ENCODE measurements at regions not wholly inside any gene's neighbourhood (a gene's known extent, or its start where the extent isn't known, plus 50 kb on each side); places are given as distances from the start of the nearest gene placed in this dataset.

DNA sequence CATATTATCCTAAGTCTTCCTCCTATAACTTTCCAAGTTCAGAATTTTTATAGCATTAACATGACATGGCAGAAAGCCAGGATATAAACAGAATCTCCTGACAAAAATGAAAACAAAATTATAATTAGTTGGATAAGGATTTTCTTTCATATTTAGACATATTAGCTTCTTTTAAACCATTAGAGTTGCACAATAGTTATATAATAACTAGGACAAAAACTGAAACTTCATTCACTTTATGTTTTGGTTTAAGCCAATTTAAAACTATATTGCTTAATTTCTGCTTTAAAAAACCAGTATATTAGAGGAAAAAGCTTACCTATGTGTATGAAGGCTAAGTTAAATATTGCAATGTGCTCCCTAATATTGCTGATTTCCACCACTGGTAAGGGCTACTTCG is 254.8 kb downstream of the GPD2 start:
- H3K9me3 ChIP-seq (ENCODE audit: control insufficient read depth, low read length), result no peaks in the 10 kb centered on the region
- no peaks in the 10 kb centered on the region for H3K4me1 ChIP-seq (ENCODE audit: control insufficient read depth, insufficient read depth, low read length)
- WGBS, 2 experiments, result 100% methylated on average over 1 of the region's 1 CpG
- no peak overlapping the region for H3K4me3 ChIP-seq (ENCODE audit: insufficient read depth, low read depth, low read length)
- no peaks in the 10 kb centered on the region for H3K27me3 ChIP-seq (ENCODE audit: control insufficient read depth, insufficient read depth, low read length, poor library complexity, severe bottlenecking)
- no peak overlapping the region for H3K27ac ChIP-seq (ENCODE audit: insufficient read depth, low read depth, low read length, poor library complexity, severe bottlenecking)
- H3K36me3 ChIP-seq (ENCODE audit: control insufficient read depth, insufficient read depth, low read length), result no peaks in the 10 kb centered on the region

- Histone ChIP-seq H3K9me3 (ENCODE audit: control insufficient read depth, low read length) (no peaks in the 10 kb centered on the region), H3K4me3 (ENCODE audit: insufficient read depth, low read depth, low read length) (no peak overlapping the region), H3K36me3 (ENCODE audit: control insufficient read depth, insufficient read depth, low read length) (no peaks in the 10 kb centered on the region), H3K4me1 (ENCODE audit: control insufficient read depth, insufficient read depth, low read length) (no peaks in the 10 kb centered on the region), H3K27me3 (ENCODE audit: control insufficient read depth, insufficient read depth, low read length, poor library complexity, severe bottlenecking) (no peaks in the 10 kb centered on the region), H3K27ac (ENCODE audit: insufficient read depth, low read depth, low read length, poor library complexity, severe bottlenecking) (no peak overlapping the region)
- WGBS, 2 experiments, result 97% methylated on average over 3 to 4 of the region's 4 CpGs
Observed at GRCh38 chr2:156695020-156695419, 258.8 kb downstream of the GPD2 start.

- WGBS, 2 experiments, result 84 to 86% methylated on average over 2 of the region's 2 CpGs
- no peak overlapping the region for H3K4me3 ChIP-seq (ENCODE audit: insufficient read depth, low read depth, low read length)
- no peaks in the 10 kb centered on the region for H3K36me3 ChIP-seq (ENCODE audit: control insufficient read depth, insufficient read depth, low read length)
- no peaks in the 10 kb centered on the region for H3K27me3 ChIP-seq (ENCODE audit: control insufficient read depth, insufficient read depth, low read length, poor library complexity, severe bottlenecking)
- no peaks in the 10 kb centered on the region for H3K4me1 ChIP-seq (ENCODE audit: control insufficient read depth, insufficient read depth, low read length)
- no peaks in the 10 kb centered on the region for H3K9me3 ChIP-seq (ENCODE audit: control insufficient read depth, low read length)
- H3K27ac ChIP-seq (ENCODE audit: insufficient read depth, low read depth, low read length, poor library complexity, severe bottlenecking), result no peak overlapping the region
Observed at GRCh38 chr2:156695595-156695994, 259.4 kb downstream of the GPD2 start.

- no peaks in the 10 kb centered on the region for H3K4me1 ChIP-seq (ENCODE audit: control insufficient read depth, insufficient read depth, low read length)
- H3K9me3 ChIP-seq (ENCODE audit: control insufficient read depth, low read length), result no peaks in the 10 kb centered on the region
- 93 to 94% methylated on average over 4 of the region's 4 CpGs for WGBS, 2 experiments
- no peaks in the 10 kb centered on the region for H3K27me3 ChIP-seq (ENCODE audit: control insufficient read depth, insufficient read depth, low read length, poor library complexity, severe bottlenecking)
- no peaks in the 10 kb centered on the region for H3K36me3 ChIP-seq (ENCODE audit: control insufficient read depth, insufficient read depth, low read length)
- no peak overlapping the region for H3K27ac ChIP-seq (ENCODE audit: insufficient read depth, low read depth, low read length, poor library complexity, severe bottlenecking)
- no peak overlapping the region for H3K4me3 ChIP-seq (ENCODE audit: insufficient read depth, low read depth, low read length)
Observed at GRCh38 chr2:156697906-156698305, 261.7 kb downstream of the GPD2 start.

- Histone ChIP-seq H3K4me1 (ENCODE audit: control insufficient read depth, insufficient read depth, low read length) (no peaks in the 10 kb centered on the region), H3K4me3 (ENCODE audit: insufficient read depth, low read depth, low read length) (no peak overlapping the region)
- 85 to 88% methylated on average over 8 of the region's 8 CpGs for WGBS, 2 experiments
Observed at GRCh38 chr2:156700681-156701080, 264.5 kb downstream of the GPD2 start.

GRCh38 chr2:156702541-156702940 is 266.4 kb downstream of the GPD2 start:
- H3K27me3 ChIP-seq (ENCODE audit: control insufficient read depth, insufficient read depth, low read length, poor library complexity, severe bottlenecking), result no peaks in the 10 kb centered on the region
- no peak overlapping the region for H3K27ac ChIP-seq (ENCODE audit: insufficient read depth, low read depth, low read length, poor library complexity, severe bottlenecking)
- WGBS, 2 experiments, result 27 to 46% methylated on average over 2 to 3 of the region's 3 CpGs
- H3K9me3 ChIP-seq (ENCODE audit: control insufficient read depth, low read length), result no peaks in the 10 kb centered on the region
- no peak overlapping the region for H3K4me3 ChIP-seq (ENCODE audit: insufficient read depth, low read depth, low read length)
- no peaks in the 10 kb centered on the region for H3K4me1 ChIP-seq (ENCODE audit: control insufficient read depth, insufficient read depth, low read length)
- H3K36me3 ChIP-seq (ENCODE audit: control insufficient read depth, insufficient read depth, low read length), result no peaks in the 10 kb centered on the region

More at GRCh38 chr2:156700681-156701080, 264.5 kb downstream of the GPD2 start:
- no peaks in the 10 kb centered on the region for H3K9me3 ChIP-seq (ENCODE audit: control insufficient read depth, low read length)
- H3K27me3 ChIP-seq (ENCODE audit: control insufficient read depth, insufficient read depth, low read length, poor library complexity, severe bottlenecking), result no peaks in the 10 kb centered on the region
- H3K27ac ChIP-seq (ENCODE audit: insufficient read depth, low read depth, low read length, poor library complexity, severe bottlenecking), result no peak overlapping the region
- no peaks in the 10 kb centered on the region for H3K36me3 ChIP-seq (ENCODE audit: control insufficient read depth, insufficient read depth, low read length)

DNA sequence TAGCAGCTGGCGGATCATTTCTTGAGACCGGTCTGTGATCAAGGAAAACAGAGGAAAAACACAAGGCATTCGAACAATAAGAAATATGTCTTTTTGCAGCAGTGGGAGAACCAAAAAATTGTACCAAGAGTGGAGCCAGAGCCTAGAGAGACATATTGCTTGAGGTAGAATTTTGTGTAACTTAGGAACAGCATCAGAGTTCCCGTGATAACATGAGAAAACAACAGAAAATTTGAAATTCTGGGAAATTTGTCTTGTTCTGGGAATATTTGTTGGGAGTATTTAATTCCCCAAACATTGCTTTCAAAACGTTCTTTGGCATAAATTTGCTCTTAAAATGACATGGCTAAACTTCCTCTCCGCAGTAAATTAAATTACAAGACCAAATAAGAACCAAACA is 267.5 kb downstream of the GPD2 start:
- WGBS, 2 experiments, result 87 to 97% methylated on average over 4 to 5 of the region's 6 CpGs
- H3K9me3 ChIP-seq (ENCODE audit: control insufficient read depth, low read length), result no peaks in the 10 kb centered on the region
- no peaks in the 10 kb centered on the region for H3K36me3 ChIP-seq (ENCODE audit: control insufficient read depth, insufficient read depth, low read length)
- no peaks in the 10 kb centered on the region for H3K27me3 ChIP-seq (ENCODE audit: control insufficient read depth, insufficient read depth, low read length, poor library complexity, severe bottlenecking)
- no peaks in the 10 kb centered on the region for H3K4me1 ChIP-seq (ENCODE audit: control insufficient read depth, insufficient read depth, low read length)
- no peak overlapping the region for H3K27ac ChIP-seq (ENCODE audit: insufficient read depth, low read depth, low read length, poor library complexity, severe bottlenecking)
- H3K4me3 ChIP-seq (ENCODE audit: insufficient read depth, low read depth, low read length), result no peak overlapping the region

DNA sequence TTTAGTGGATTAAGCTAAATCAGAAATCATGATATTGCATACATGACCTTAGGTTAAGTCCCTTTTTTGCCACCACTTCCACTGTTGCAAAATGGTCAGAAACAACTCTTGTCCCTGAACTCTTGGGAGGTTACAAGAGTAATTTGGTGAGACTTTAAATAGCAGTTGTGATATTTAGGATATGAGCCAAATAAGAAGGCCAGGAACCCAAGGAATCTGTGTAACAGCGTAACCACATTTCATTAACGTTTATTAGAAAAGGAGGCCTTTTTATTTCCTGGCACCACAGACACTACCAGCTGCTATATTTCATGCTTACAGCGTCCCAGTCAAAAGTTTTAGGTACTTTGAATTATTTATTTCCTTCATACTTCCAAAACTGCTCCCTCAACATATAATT is 268.0 kb downstream of the GPD2 start:
- Histone ChIP-seq H3K4me1 (ENCODE audit: control insufficient read depth, insufficient read depth, low read length) (no peaks in the 10 kb centered on the region), H3K27ac (ENCODE audit: insufficient read depth, low read depth, low read length, poor library complexity, severe bottlenecking) (no peak overlapping the region), H3K4me3 (ENCODE audit: insufficient read depth, low read depth, low read length) (no peak overlapping the region), H3K36me3 (ENCODE audit: control insufficient read depth, insufficient read depth, low read length) (no peaks in the 10 kb centered on the region), H3K27me3 (ENCODE audit: control insufficient read depth, insufficient read depth, low read length, poor library complexity, severe bottlenecking) (no peaks in the 10 kb centered on the region), H3K9me3 (ENCODE audit: control insufficient read depth, low read length) (no peaks in the 10 kb centered on the region)
- 96% methylated on average over 3 of the region's 3 CpGs for WGBS, 2 experiments

DNA sequence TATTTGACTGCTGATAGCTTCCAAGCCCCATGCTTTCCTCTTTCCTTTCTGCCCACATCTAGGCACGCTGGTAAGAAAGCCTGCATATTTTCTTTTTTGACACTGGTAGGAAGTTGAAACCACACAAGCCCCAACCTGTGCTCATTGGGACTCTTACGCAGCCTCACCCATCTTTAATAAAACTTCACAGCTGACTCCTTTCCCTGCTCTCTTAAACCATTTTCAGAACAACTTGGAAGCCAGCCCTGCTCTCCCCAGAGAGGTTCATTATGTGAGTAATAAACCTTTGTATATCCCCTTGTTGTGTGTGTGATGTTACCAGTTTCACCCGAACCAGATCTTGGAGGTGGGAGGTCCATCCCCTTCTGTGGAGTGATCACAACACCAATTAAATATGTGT is 268.4 kb downstream of the GPD2 start:
- Histone ChIP-seq H3K4me3 (ENCODE audit: insufficient read depth, low read depth, low read length) (no peak overlapping the region), H3K36me3 (ENCODE audit: control insufficient read depth, insufficient read depth, low read length) (no peaks in the 10 kb centered on the region), H3K27ac (ENCODE audit: insufficient read depth, low read depth, low read length, poor library complexity, severe bottlenecking) (no peak overlapping the region), H3K9me3 (ENCODE audit: control insufficient read depth, low read length) (no peaks in the 10 kb centered on the region), H3K27me3 (ENCODE audit: control insufficient read depth, insufficient read depth, low read length, poor library complexity, severe bottlenecking) (no peaks in the 10 kb centered on the region), H3K4me1 (ENCODE audit: control insufficient read depth, insufficient read depth, low read length) (no peaks in the 10 kb centered on the region)
- WGBS, 2 experiments, result 81 to 96% methylated on average over 3 of the region's 3 CpGs

GRCh38 chr2:156706576-156706975 is 270.4 kb downstream of the GPD2 start:
- no peaks in the 10 kb centered on the region for H3K27me3 ChIP-seq (ENCODE audit: control insufficient read depth, insufficient read depth, low read length, poor library complexity, severe bottlenecking)
- no peak overlapping the region for H3K27ac ChIP-seq (ENCODE audit: insufficient read depth, low read depth, low read length, poor library complexity, severe bottlenecking)
- H3K9me3 ChIP-seq (ENCODE audit: control insufficient read depth, low read length), result no peaks in the 10 kb centered on the region
- no peaks in the 10 kb centered on the region for H3K36me3 ChIP-seq (ENCODE audit: control insufficient read depth, insufficient read depth, low read length)
- H3K4me1 ChIP-seq (ENCODE audit: control insufficient read depth, insufficient read depth, low read length), result no peaks in the 10 kb centered on the region
- no peak overlapping the region for H3K4me3 ChIP-seq (ENCODE audit: insufficient read depth, low read depth, low read length)
- 85 to 89% methylated on average over 1 to 2 of the region's 2 CpGs for WGBS, 2 experiments

- Histone ChIP-seq H3K27me3 (ENCODE audit: control insufficient read depth, insufficient read depth, low read length, poor library complexity, severe bottlenecking) (no peaks in the 10 kb centered on the region), H3K9me3 (ENCODE audit: control insufficient read depth, low read length) (no peaks in the 10 kb centered on the region), H3K4me3 (ENCODE audit: insufficient read depth, low read depth, low read length) (no peak overlapping the region), H3K27ac (ENCODE audit: insufficient read depth, low read depth, low read length, poor library complexity, severe bottlenecking) (no peak overlapping the region), H3K36me3 (ENCODE audit: control insufficient read depth, insufficient read depth, low read length) (no peaks in the 10 kb centered on the region), H3K4me1 (ENCODE audit: control insufficient read depth, insufficient read depth, low read length) (no peaks in the 10 kb centered on the region)
- WGBS, 2 experiments, result 75 to 100% methylated on average over 1 to 2 of the region's 2 CpGs
Observed at GRCh38 chr2:156708051-156708450, 271.9 kb downstream of the GPD2 start.

Measured in ectodermal cell (in vitro differentiated cells).